ENCODE measurements at regions not wholly inside any gene's neighbourhood (a gene's known extent, or its start where the extent isn't known, plus 50 kb on each side); places are given as distances from the start of the nearest gene placed in this dataset.

DNA sequence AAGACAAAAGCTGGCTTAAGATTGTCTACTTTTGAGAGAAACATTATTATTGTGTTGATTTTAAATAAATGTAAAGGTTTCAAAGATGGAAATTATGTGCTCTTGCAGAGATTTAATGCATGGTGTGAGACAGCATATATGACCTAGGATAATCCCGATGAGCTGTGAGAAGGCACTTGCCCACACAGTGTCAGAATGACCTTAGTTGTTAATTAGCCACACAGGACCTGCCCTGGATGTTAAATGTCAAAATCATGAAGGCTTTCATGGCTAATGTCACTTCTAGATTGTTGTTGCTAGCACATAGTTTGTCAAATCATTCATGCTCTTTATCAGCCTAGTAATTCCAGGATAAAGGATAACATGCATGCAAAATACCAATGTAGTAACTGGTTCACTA lies 135.3 kb upstream of the GAP43 start:
- no peak for FAIRE-seq
- 19% methylated on average over 1 of the region's 1 CpG for WGBS (ENCODE audit: insufficient coverage, insufficient replicate concordance, low lambda C conversion rate, missing lambda C conversion rate)
- H3K27me3 ChIP-seq (replicated peaks in 1 of 2; ENCODE audit: control insufficient read depth in 2 of 2, insufficient read depth in 2 of 2, low read length in 1 of 2), result 0 out of 4 replicates have a peak, but pooled peaks cover 0 to 3% of the 10 kb centered on the region in 2 experiments
- H3K9me3 ChIP-seq (replicated peaks; ENCODE audit: control insufficient read depth, insufficient read depth, low read length), result no peaks in the 10 kb centered on the region
- ChIA-PET SMC1A (ENCODE audit: uncharacterized antibody, unreplicated experiment) (interaction anchor here (0.7 kb wide), 1 partner anchor 112 kb away, joined by 3 read pairs; no protein-coding TSS in a partner anchor), CTCF (no interaction called here), RAD21 (ENCODE audit: unreplicated experiment) (no interaction called here), POLR2A (no interaction called here)
- H3K79me2 ChIP-seq (ENCODE audit: control insufficient read depth, insufficient read depth, low read length), result no peaks in the 10 kb centered on the region
- no peak overlapping the region for H3K4me3 ChIP-seq
- no peak overlapping the region for H2AFZ ChIP-seq (ENCODE audit: control insufficient read depth, low read depth, low read length)
- in situ Hi-C loops (cut with MboI), result no loop called here
- H3K4me1 ChIP-seq (ENCODE audit: control insufficient read depth, insufficient read depth, low read length), result no peaks in the 10 kb centered on the region
- H3K4me2 ChIP-seq (ENCODE audit: control insufficient read depth, insufficient read depth), result no peak overlapping the region
- no peak overlapping the region for H3K9ac ChIP-seq (ENCODE audit: control insufficient read depth, insufficient read depth, low read length)
- intact Hi-C loops (cut with micrococcal nuclease; ENCODE audit: unreplicated experiment), result no loop called here
- ATAC-seq, result no peak
- no peaks in the 10 kb centered on the region for H3K36me3 ChIP-seq (ENCODE audit: control insufficient read depth in 2 of 2, insufficient read depth in 2 of 2, low read length in 1 of 2)
- no peak for TF ChIP-seq ZZZ3 (IDR thresholded peaks at IDR 0.05; ENCODE audit: control insufficient read depth, insufficient read length, low read depth)
- TF ChIP-seq PAX5 (IDR thresholded peaks at IDR 0.05; ENCODE audit: borderline replicate concordance, low read depth, low read length), result no peak
- no peak for TF ChIP-seq ETV6 (conservative IDR thresholded peaks at IDR 0.05 in 1 of 2, IDR thresholded peaks at IDR 0.05 in 1 of 2; ENCODE audit: borderline replicate concordance in 1 of 2, low read depth in 1 of 2)
- TF ChIP-seq CEBPB (IDR thresholded peaks at IDR 0.05; ENCODE audit: borderline replicate concordance in 1 of 2, low read depth in 2 of 2, low read length in 2 of 2), result no peak
- TF ChIP-seq, protein P1, sequence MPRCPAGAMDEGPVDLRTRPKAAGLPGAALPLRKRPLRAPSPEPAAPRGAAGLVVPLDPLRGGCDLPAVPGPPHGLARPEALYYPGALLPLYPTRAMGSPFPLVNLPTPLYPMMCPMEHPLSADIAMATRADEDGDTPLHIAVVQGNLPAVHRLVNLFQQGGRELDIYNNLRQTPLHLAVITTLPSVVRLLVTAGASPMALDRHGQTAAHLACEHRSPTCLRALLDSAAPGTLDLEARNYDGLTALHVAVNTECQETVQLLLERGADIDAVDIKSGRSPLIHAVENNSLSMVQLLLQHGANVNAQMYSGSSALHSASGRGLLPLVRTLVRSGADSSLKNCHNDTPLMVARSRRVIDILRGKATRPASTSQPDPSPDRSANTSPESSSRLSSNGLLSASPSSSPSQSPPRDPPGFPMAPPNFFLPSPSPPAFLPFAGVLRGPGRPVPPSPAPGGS (IDR thresholded peaks at IDR 0.05; ENCODE audit: borderline replicate concordance, insufficient read depth, low read depth, low read length, poor library complexity, severe bottlenecking), result no peak
- no peak for TF ChIP-seq HDGF (IDR thresholded peaks at IDR 0.05)
- TF ChIP-seq IKZF1 (conservative IDR thresholded peaks at IDR 0.05), result no peak
- TF ChIP-seq, protein P2, sequence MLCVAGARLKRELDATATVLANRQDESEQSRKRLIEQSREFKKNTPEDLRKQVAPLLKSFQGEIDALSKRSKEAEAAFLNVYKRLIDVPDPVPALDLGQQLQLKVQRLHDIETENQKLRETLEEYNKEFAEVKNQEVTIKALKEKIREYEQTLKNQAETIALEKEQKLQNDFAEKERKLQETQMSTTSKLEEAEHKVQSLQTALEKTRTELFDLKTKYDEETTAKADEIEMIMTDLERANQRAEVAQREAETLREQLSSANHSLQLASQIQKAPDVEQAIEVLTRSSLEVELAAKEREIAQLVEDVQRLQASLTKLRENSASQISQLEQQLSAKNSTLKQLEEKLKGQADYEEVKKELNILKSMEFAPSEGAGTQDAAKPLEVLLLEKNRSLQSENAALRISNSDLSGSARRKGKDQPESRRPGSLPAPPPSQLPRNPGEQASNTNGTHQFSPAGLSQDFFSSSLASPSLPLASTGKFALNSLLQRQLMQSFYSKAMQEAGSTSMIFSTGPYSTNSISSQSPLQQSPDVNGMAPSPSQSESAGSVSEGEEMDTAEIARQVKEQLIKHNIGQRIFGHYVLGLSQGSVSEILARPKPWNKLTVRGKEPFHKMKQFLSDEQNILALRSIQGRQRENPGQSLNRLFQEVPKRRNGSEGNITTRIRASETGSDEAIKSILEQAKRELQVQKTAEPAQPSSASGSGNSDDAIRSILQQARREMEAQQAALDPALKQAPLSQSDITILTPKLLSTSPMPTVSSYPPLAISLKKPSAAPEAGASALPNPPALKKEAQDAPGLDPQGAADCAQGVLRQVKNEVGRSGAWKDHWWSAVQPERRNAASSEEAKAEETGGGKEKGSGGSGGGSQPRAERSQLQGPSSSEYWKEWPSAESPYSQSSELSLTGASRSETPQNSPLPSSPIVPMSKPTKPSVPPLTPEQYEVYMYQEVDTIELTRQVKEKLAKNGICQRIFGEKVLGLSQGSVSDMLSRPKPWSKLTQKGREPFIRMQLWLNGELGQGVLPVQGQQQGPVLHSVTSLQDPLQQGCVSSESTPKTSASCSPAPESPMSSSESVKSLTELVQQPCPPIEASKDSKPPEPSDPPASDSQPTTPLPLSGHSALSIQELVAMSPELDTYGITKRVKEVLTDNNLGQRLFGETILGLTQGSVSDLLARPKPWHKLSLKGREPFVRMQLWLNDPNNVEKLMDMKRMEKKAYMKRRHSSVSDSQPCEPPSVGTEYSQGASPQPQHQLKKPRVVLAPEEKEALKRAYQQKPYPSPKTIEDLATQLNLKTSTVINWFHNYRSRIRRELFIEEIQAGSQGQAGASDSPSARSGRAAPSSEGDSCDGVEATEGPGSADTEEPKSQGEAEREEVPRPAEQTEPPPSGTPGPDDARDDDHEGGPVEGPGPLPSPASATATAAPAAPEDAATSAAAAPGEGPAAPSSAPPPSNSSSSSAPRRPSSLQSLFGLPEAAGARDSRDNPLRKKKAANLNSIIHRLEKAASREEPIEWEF (IDR thresholded peaks at IDR 0.05; ENCODE audit: insufficient replicate concordance, low read depth, low read length), result no peak
- TF ChIP-seq, protein P3, sequence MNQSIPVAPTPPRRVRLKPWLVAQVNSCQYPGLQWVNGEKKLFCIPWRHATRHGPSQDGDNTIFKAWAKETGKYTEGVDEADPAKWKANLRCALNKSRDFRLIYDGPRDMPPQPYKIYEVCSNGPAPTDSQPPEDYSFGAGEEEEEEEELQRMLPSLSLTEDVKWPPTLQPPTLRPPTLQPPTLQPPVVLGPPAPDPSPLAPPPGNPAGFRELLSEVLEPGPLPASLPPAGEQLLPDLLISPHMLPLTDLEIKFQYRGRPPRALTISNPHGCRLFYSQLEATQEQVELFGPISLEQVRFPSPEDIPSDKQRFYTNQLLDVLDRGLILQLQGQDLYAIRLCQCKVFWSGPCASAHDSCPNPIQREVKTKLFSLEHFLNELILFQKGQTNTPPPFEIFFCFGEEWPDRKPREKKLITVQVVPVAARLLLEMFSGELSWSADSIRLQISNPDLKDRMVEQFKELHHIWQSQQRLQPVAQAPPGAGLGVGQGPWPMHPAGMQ (IDR thresholded peaks at IDR 0.05; ENCODE audit: borderline replicate concordance), result no peak
- TF ChIP-seq STAT1 (conservative IDR thresholded peaks at IDR 0.05), result no peak
- TF ChIP-seq FOXM1 (IDR thresholded peaks at IDR 0.05; ENCODE audit: low read depth, low read length), result no peak
- no peak for TF ChIP-seq BRCA1 (IDR thresholded peaks at IDR 0.05; ENCODE audit: low read depth, low read length)
- no peak for TF ChIP-seq HDAC2 (IDR thresholded peaks at IDR 0.05)
- no peak for TF ChIP-seq ZNF207 (IDR thresholded peaks at IDR 0.05; ENCODE audit: borderline replicate concordance)
- TF ChIP-seq ATF7 (IDR thresholded peaks at IDR 0.05; ENCODE audit: low read depth), result no peak
- H4K20me1 ChIP-seq (ENCODE audit: control insufficient read depth, insufficient read depth), result no peaks in the 10 kb centered on the region
- no peak for DNase-seq (ENCODE audit: low read depth, low spot score)
- BruUV-seq (replicated peaks), result no TSS peak
- no peak overlapping the region for H3K27ac ChIP-seq (ENCODE audit: control insufficient read depth, insufficient read depth)
